H9 (cell line): ENCODE measurements at regions not wholly inside any gene's neighbourhood (a gene's known extent, or its start where the extent isn't known, plus 50 kb on each side); places are given as distances from the start of the nearest gene placed in this dataset.

Experiments
- DNase-seq: peaks from one replicate; pipeline ENCODE4 v3.0.0-alpha.2; 2017
- H2AFZ ChIP-seq: one replicate; pipeline ENCODE4 v1.6.1; 2013; ENCODE audit warnings: mild to moderate bottlenecking, low read length, control low read depth, moderate library complexity
- H2AK5ac ChIP-seq: 2 replicates; pipeline ENCODE4 v1.6.1; 2013; ENCODE audit warnings: low read length, control low read depth, mixed read lengths; ENCODE audit not compliant: insufficient read length
- H2BK120ac ChIP-seq: one replicate; pipeline ENCODE4 v1.6.1; 2013; ENCODE audit warnings: low read depth, mild to moderate bottlenecking, low read length, control low read depth, inconsistent platforms; ENCODE audit not compliant: poor library complexity, severe bottlenecking
- H2BK12ac ChIP-seq: 2 replicates; pipeline ENCODE4 v1.6.1; 2013; ENCODE audit warnings: low read length, control low read depth, mixed read lengths, low read depth; ENCODE audit not compliant: insufficient read length
- H2BK15ac ChIP-seq: 2 replicates; pipeline ENCODE4 v1.6.1; 2013; ENCODE audit warnings: low read depth, low read length, control low read depth
- H2BK20ac ChIP-seq: one replicate; pipeline ENCODE4 v1.6.1; 2013; ENCODE audit warnings: low read depth, mild to moderate bottlenecking, low read length, control low read depth, inconsistent platforms; ENCODE audit not compliant: poor library complexity, severe bottlenecking
- H2BK5ac ChIP-seq: 2 replicates; pipeline ENCODE4 v1.6.1; 2013; ENCODE audit warnings: low read length, control low read depth, mixed read lengths; ENCODE audit not compliant: insufficient read length
- H3K14ac ChIP-seq: 2 replicates; pipeline ENCODE4 v1.6.1; 2013; ENCODE audit warnings: low read length, control low read depth; ENCODE audit not compliant: insufficient read depth
- H3K18ac ChIP-seq: 2 replicates; pipeline ENCODE4 v1.6.1; 2013; ENCODE audit warnings: low read depth, mild to moderate bottlenecking, mixed read lengths, low read length, control low read depth; ENCODE audit not compliant: insufficient read length
- H3K23ac ChIP-seq: 2 replicates; pipeline ENCODE4 v1.6.1; 2013; ENCODE audit warnings: low read length, control low read depth, mixed read lengths, low read depth; ENCODE audit not compliant: insufficient read length
- H3K23me2 ChIP-seq: 2 replicates; pipeline ENCODE4 v1.6.1; 2013; ENCODE audit warnings: low read depth, mild to moderate bottlenecking, mixed read lengths, low read length, control low read depth; ENCODE audit not compliant: insufficient read length, poor library complexity, severe bottlenecking
- H3K27ac ChIP-seq: 2 replicates; pipeline ENCODE4 v1.5.1; 2013; ENCODE audit warnings: low read length, control low read depth, mixed read lengths, low read depth; ENCODE audit not compliant: insufficient read length
- H3K27me3 ChIP-seq: 2 replicates; pipeline ENCODE4 v1.6.1; 2013; ENCODE audit warnings: low read length, control low read depth, inconsistent platforms; ENCODE audit not compliant: insufficient read depth
- H3K4ac ChIP-seq: 2 replicates; pipeline ENCODE4 v1.6.1; 2013; ENCODE audit warnings: low read depth, mild to moderate bottlenecking, control low read depth, inconsistent platforms, low read length, moderate library complexity
- H3K4me1 ChIP-seq: 2 replicates; pipeline ENCODE4 v1.6.1; 2013; ENCODE audit warnings: low read length, control low read depth, inconsistent platforms; ENCODE audit not compliant: insufficient read depth
- H3K4me2 ChIP-seq: 2 replicates; pipeline ENCODE4 v1.6.1; 2013; ENCODE audit warnings: low read length, control low read depth, mixed read lengths; ENCODE audit not compliant: insufficient read length, insufficient read depth
- H3K56ac ChIP-seq: 2 replicates; pipeline ENCODE4 v1.6.1; 2013; ENCODE audit warnings: low read depth, mild to moderate bottlenecking, mixed read lengths, low read length, control low read depth; ENCODE audit not compliant: insufficient read length
- H3K79me1 ChIP-seq: 2 replicates; pipeline ENCODE4 v1.6.1; 2013; ENCODE audit warnings: low read depth, mild to moderate bottlenecking, moderate library complexity, low read length, control low read depth, inconsistent platforms; ENCODE audit not compliant: insufficient read depth, poor library complexity, severe bottlenecking
- H3K79me2 ChIP-seq: 2 replicates; pipeline ENCODE4 v1.6.1; 2013; ENCODE audit warnings: low read length, control low read depth, inconsistent platforms; ENCODE audit not compliant: insufficient read depth
- H3K9ac ChIP-seq: 2 replicates; pipeline ENCODE4 v1.6.1; 2013; ENCODE audit warnings: low read length, control low read depth, mixed read lengths; ENCODE audit not compliant: insufficient read length; ENCODE audit errors: extremely low read depth
- H3K9me3 ChIP-seq: one replicate; pipeline ENCODE4 v1.6.1; 2013; ENCODE audit warnings: low read depth, low read length, inconsistent platforms; ENCODE audit not compliant: control insufficient read depth
- H3T11ph ChIP-seq: one replicate; pipeline ENCODE4 v1.6.1; 2013; ENCODE audit warnings: mild to moderate bottlenecking, low read length, control low read depth, inconsistent platforms
- H4K20me1 ChIP-seq: one replicate; pipeline ENCODE4 v1.6.1; 2013; ENCODE audit not compliant: control insufficient read depth, insufficient read length, insufficient read depth
- H4K5ac ChIP-seq: 2 replicates; pipeline ENCODE4 v1.6.1; 2013; ENCODE audit warnings: low read depth, mild to moderate bottlenecking, mixed read lengths, low read length, control low read depth; ENCODE audit not compliant: insufficient read length
- H4K8ac ChIP-seq: replicated peaks from 2 replicates; pipeline ENCODE4 v1.6.1; 2013; ENCODE audit warnings: low read length, control low read depth, mixed read lengths, low read depth; ENCODE audit not compliant: insufficient read length
- H4K91ac ChIP-seq: 2 replicates; pipeline ENCODE4 v1.6.1; 2013; ENCODE audit warnings: low read depth, mild to moderate bottlenecking, moderate library complexity, mixed read lengths, low read length, control low read depth; ENCODE audit not compliant: insufficient read length
- H3K27ac Mint-ChIP-seq, 3 experiments: 2 replicates in 2 of 3; 3 replicates in 1 of 3; pipeline ENCODE4 v1.8.0; 2020 to 2021; ENCODE audit warnings: mixed read lengths in 3 of 3, mild to moderate bottlenecking in 1 of 3, moderate library complexity in 1 of 3
- H3K27me3 Mint-ChIP-seq: 2 replicates; pipeline ENCODE4 v1.8.0; 2021; ENCODE audit warnings: low read depth, mild to moderate bottlenecking, moderate library complexity, mixed read lengths
- H3K36me3 Mint-ChIP-seq, 3 experiments: 2 replicates in 2 of 3; 3 replicates in 1 of 3; pipeline ENCODE4 v1.8.0; 2020 to 2021; ENCODE audit warnings: low read depth in 3 of 3, mixed read lengths in 3 of 3; ENCODE audit not compliant: insufficient read depth in 1 of 3
- H3K4me1 Mint-ChIP-seq, 2 experiments: 2 replicates each; pipeline ENCODE4 v1.8.0; 2020; ENCODE audit warnings: mixed read lengths in 2 of 2
- H3K4me3 Mint-ChIP-seq, 2 experiments: 2 replicates in 1 of 2; 3 replicates in 1 of 2; pipeline ENCODE4 v1.8.0; 2020 to 2021; ENCODE audit warnings: mild to moderate bottlenecking in 2 of 2, mixed read lengths in 2 of 2, moderate library complexity in 1 of 2
- H3K9me3 Mint-ChIP-seq, 2 experiments: 2 replicates in 1 of 2; 3 replicates in 1 of 2; pipeline ENCODE4 v1.8.0; 2020; ENCODE audit warnings: mild to moderate bottlenecking in 2 of 2, mixed read lengths in 2 of 2, moderate library complexity in 1 of 2
- CTCF ChIP-seq: fragments of 200-600 bp; sonication (generic); conservative IDR thresholded peaks from 3 replicates; pipeline ENCODE4 v1.8.0; 2021; ENCODE audit warnings: antibody characterized with exemption, mild to moderate bottlenecking
- WGBS: extraction: QIAGEN DNeasy Blood & Tissue Kit; methylation state at CpG from one replicate; pipeline ENCODE4 v1.1.7; 2013; ENCODE audit warnings: missing lambda C conversion rate, low lambda C conversion rate, mixed read lengths; ENCODE audit not compliant: insufficient read length; ENCODE audit errors: extremely low coverage; 5-methylcytosine and 5-hydroxymethylcytosine counted together

- Histone ChIP-seq H3K27me3 (no peaks in the 10 kb centered on the region), H3K18ac (peak overlapping the region; percentile 31), H4K5ac (no peak overlapping the region), H3T11ph (no peak overlapping the region), H3K9me3 (no peaks in the 10 kb centered on the region), H2BK120ac (no peak overlapping the region), H3K56ac (no peak overlapping the region), H3K4me2 (no peak overlapping the region), H4K8ac (no peak overlapping the region), H2AK5ac (no peak overlapping the region), H3K4me1 (0 out of 2 replicates have a peak, but pooled peaks cover 3% of the 10 kb centered on the region), H3K4ac (no peak overlapping the region), H3K79me2 (no peaks in the 10 kb centered on the region), H4K20me1 (no peaks in the 10 kb centered on the region), H4K91ac (no peak overlapping the region), H3K23ac (no peak overlapping the region), H2BK15ac (no peak overlapping the region), H3K9ac (no peak overlapping the region), H3K23me2 (no peaks in the 10 kb centered on the region), H2BK5ac (no peak overlapping the region), H2BK20ac (no peak overlapping the region), H2AFZ (no peak overlapping the region), H2BK12ac (no peak overlapping the region), H3K27ac (no peak overlapping the region), H3K14ac (no peak overlapping the region), H3K79me1 (no peaks in the 10 kb centered on the region)
- no peaks in the 10 kb centered on the region for H3K9me3 Mint-ChIP-seq
- WGBS, result no CpG with 5 or more reads among the region's 2 CpGs
- no peaks in the 10 kb centered on the region for H3K36me3 Mint-ChIP-seq
- no peak overlapping the region for H3K27ac Mint-ChIP-seq
- peaks cover 22% of the 10 kb centered on the region for H3K27me3 Mint-ChIP-seq
- no peak overlapping the region for H3K4me3 Mint-ChIP-seq
- TF ChIP-seq CTCF, result no peak
- no peak for DNase-seq
- H3K4me1 Mint-ChIP-seq, result peaks cover 12 to 16% of the 10 kb centered on the region in 2 experiments
Observed at GRCh38 chr1:36652011-36652410, 169.3 kb upstream of the CSF3R start.
